Neuron (in vitro differentiated cells): ENCODE measurements at regions not wholly inside any gene's neighbourhood (a gene's known extent, or its start where the extent isn't known, plus 50 kb on each side); places are given as distances from the start of the nearest gene placed in this dataset.

ENCODE experiments used
- H2AFZ ChIP-seq: one replicate; pipeline ENCODE4 v1.6.1; 2013; ENCODE audit warnings: low read depth, mild to moderate bottlenecking, inconsistent platforms, low read length, moderate library complexity
- H3K27me3 ChIP-seq: one replicate; pipeline ENCODE4 v1.6.1; 2013; ENCODE audit warnings: low read length; ENCODE audit not compliant: insufficient read depth
- H3K36me3 ChIP-seq: one replicate; pipeline ENCODE4 v1.6.1; 2013; ENCODE audit warnings: low read length; ENCODE audit not compliant: insufficient read depth
- H3K4me1 ChIP-seq: one replicate; pipeline ENCODE4 v1.6.1; 2013; ENCODE audit warnings: low read length; ENCODE audit not compliant: insufficient read depth
- H3K4me3 ChIP-seq: 2 replicates; pipeline ENCODE4 v1.5.1; 2013; ENCODE audit warnings: mild to moderate bottlenecking, low read length, moderate library complexity
- H3K9me3 ChIP-seq: one replicate; pipeline ENCODE4 v1.6.1; 2013; ENCODE audit warnings: low read length

- Histone ChIP-seq H3K9me3 (peaks cover 4% of the 10 kb centered on the region), H2AFZ (peak overlapping the region; percentile 32), H3K4me3 (no peak overlapping the region), H3K4me1 (peaks cover 14% of the 10 kb centered on the region), H3K36me3 (no peaks in the 10 kb centered on the region), H3K27me3 (no peaks in the 10 kb centered on the region)
These were observed 488.1 kb upstream of the ADAMTS16 start for GRCh38 chr5:4651806-4652565.

- H3K4me1 ChIP-seq: peaks cover 14% of the 10 kb centered on the region
- H3K36me3 ChIP-seq: no peaks in the 10 kb centered on the region
- H3K9me3 ChIP-seq: peaks cover 4% of the 10 kb centered on the region
- H3K4me3 ChIP-seq: no peak overlapping the region
- H3K27me3 ChIP-seq: no peaks in the 10 kb centered on the region
- H2AFZ ChIP-seq: no peak overlapping the region
These were observed 486.7 kb upstream of the ADAMTS16 start for GRCh38 chr5:4653475-4653874.

GRCh38 chr5:4659851-4660250, 480.3 kb upstream of the ADAMTS16 start:
- Histone ChIP-seq H3K9me3 (peaks cover 4% of the 10 kb centered on the region), H3K4me1 (peaks cover 30% of the 10 kb centered on the region), H3K27me3 (no peaks in the 10 kb centered on the region), H3K36me3 (no peaks in the 10 kb centered on the region), H3K4me3 (no peak overlapping the region), H2AFZ (no peak overlapping the region)

- Histone ChIP-seq H3K4me1 (peaks cover 30% of the 10 kb centered on the region), H2AFZ (no peak overlapping the region), H3K9me3 (no peaks in the 10 kb centered on the region), H3K27me3 (no peaks in the 10 kb centered on the region), H3K36me3 (no peaks in the 10 kb centered on the region), H3K4me3 (no peak overlapping the region)
These were observed 478.8 kb upstream of the ADAMTS16 start for GRCh38 chr5:4661326-4661725.

- no peak overlapping the region for H2AFZ ChIP-seq
- no peaks in the 10 kb centered on the region for H3K27me3 ChIP-seq
- no peaks in the 10 kb centered on the region for H3K9me3 ChIP-seq
- H3K4me3 ChIP-seq: no peak overlapping the region
- no peaks in the 10 kb centered on the region for H3K36me3 ChIP-seq
- H3K4me1 ChIP-seq: peaks cover 30% of the 10 kb centered on the region
These were observed 478.3 kb upstream of the ADAMTS16 start for GRCh38 chr5:4661836-4662235.

- Histone ChIP-seq H3K9me3 (no peaks in the 10 kb centered on the region), H3K4me1 (peaks cover 30% of the 10 kb centered on the region), H3K4me3 (no peak overlapping the region), H2AFZ (peak overlapping the region; percentile 4), H3K27me3 (no peaks in the 10 kb centered on the region), H3K36me3 (no peaks in the 10 kb centered on the region)
These were observed 477.4 kb upstream of the ADAMTS16 start for GRCh38 chr5:4662756-4663155.

GRCh38 chr5:4665911-4666310, 474.2 kb upstream of the ADAMTS16 start:
- Histone ChIP-seq H2AFZ (no peak overlapping the region), H3K9me3 (no peaks in the 10 kb centered on the region), H3K27me3 (no peaks in the 10 kb centered on the region), H3K36me3 (no peaks in the 10 kb centered on the region), H3K4me1 (peaks cover 30% of the 10 kb centered on the region), H3K4me3 (no peak overlapping the region)

- Histone ChIP-seq H3K4me3 (no peak overlapping the region), H3K4me1 (no peaks in the 10 kb centered on the region), H3K27me3 (no peaks in the 10 kb centered on the region), H2AFZ (no peak overlapping the region), H3K9me3 (no peaks in the 10 kb centered on the region), H3K36me3 (no peaks in the 10 kb centered on the region)
These were observed 466.0 kb upstream of the ADAMTS16 start for GRCh38 chr5:4674166-4674565.

- Histone ChIP-seq H3K27me3 (no peaks in the 10 kb centered on the region), H2AFZ (no peak overlapping the region), H3K9me3 (no peaks in the 10 kb centered on the region), H3K4me1 (no peaks in the 10 kb centered on the region), H3K36me3 (no peaks in the 10 kb centered on the region), H3K4me3 (no peak overlapping the region)
These were observed 463.2 kb upstream of the ADAMTS16 start for GRCh38 chr5:4676934-4677333.

- Histone ChIP-seq H2AFZ (no peak overlapping the region), H3K9me3 (no peaks in the 10 kb centered on the region), H3K27me3 (no peaks in the 10 kb centered on the region), H3K4me1 (no peaks in the 10 kb centered on the region), H3K4me3 (no peak overlapping the region), H3K36me3 (no peaks in the 10 kb centered on the region)
These were observed 455.2 kb upstream of the ADAMTS16 start for GRCh38 chr5:4684946-4685345.

GRCh38 chr5:4698596-4698995, 441.5 kb upstream of the ADAMTS16 start:
- Histone ChIP-seq H3K4me3 (no peak overlapping the region), H2AFZ (no peak overlapping the region), H3K9me3 (no peaks in the 10 kb centered on the region), H3K4me1 (no peaks in the 10 kb centered on the region), H3K36me3 (no peaks in the 10 kb centered on the region), H3K27me3 (no peaks in the 10 kb centered on the region)

- no peaks in the 10 kb centered on the region for H3K9me3 ChIP-seq
- no peak overlapping the region for H3K4me3 ChIP-seq
- no peak overlapping the region for H2AFZ ChIP-seq
- H3K4me1 ChIP-seq: no peaks in the 10 kb centered on the region
- H3K36me3 ChIP-seq: no peaks in the 10 kb centered on the region
- no peaks in the 10 kb centered on the region for H3K27me3 ChIP-seq
These were observed 440.5 kb upstream of the ADAMTS16 start for GRCh38 chr5:4699592-4699991.

- Histone ChIP-seq H3K4me3 (no peak overlapping the region), H2AFZ (no peak overlapping the region), H3K9me3 (no peaks in the 10 kb centered on the region), H3K27me3 (no peaks in the 10 kb centered on the region), H3K36me3 (no peaks in the 10 kb centered on the region), H3K4me1 (no peaks in the 10 kb centered on the region)
These were observed 440.1 kb upstream of the ADAMTS16 start for GRCh38 chr5:4700069-4700468.

- H2AFZ ChIP-seq: peak overlapping the region; percentile 36
- H3K4me3 ChIP-seq: no peak overlapping the region
- no peaks in the 10 kb centered on the region for H3K9me3 ChIP-seq
- H3K27me3 ChIP-seq: no peaks in the 10 kb centered on the region
- H3K4me1 ChIP-seq: no peaks in the 10 kb centered on the region
- no peaks in the 10 kb centered on the region for H3K36me3 ChIP-seq
These were observed 439.3 kb upstream of the ADAMTS16 start for GRCh38 chr5:4700871-4701270.
